SK-N-MC (cell line): ENCODE measurements at regions not wholly inside any gene's neighbourhood (a gene's known extent, or its start where the extent isn't known, plus 50 kb on each side); places are given as distances from the start of the nearest gene placed in this dataset.
"Not testable (repeated sequence)": the region's sequence is repeated elsewhere in the genome, so short reads cannot be mapped to it uniquely, and the experiment has no call there.

Source experiments
- EZH2 ChIP-seq: fragments of 200-600 bp; sonication (generic); IDR thresholded peaks from one replicate; pipeline ENCODE4 v1.6.1; 2017; ENCODE audit warnings: antibody characterized with exemption
- FOXP2 ChIP-seq: optimal IDR thresholded peaks from 2 replicates; pipeline ENCODE3; 2011; ENCODE audit warnings: mild to moderate bottlenecking, moderate library complexity; ENCODE audit not compliant: insufficient read depth; ENCODE audit errors: extremely low read length, control extremely low read depth
- POLR2AphosphoS5 ChIP-seq: IDR thresholded peaks from 2 replicates; pipeline ENCODE4 v1.6.1; 2012; ENCODE audit warnings: mild to moderate bottlenecking, low read depth, low read length, borderline replicate concordance

GRCh38 chr2:131922854-131923253 lies 238.9 kb downstream of the ANKRD30BL start:
- TF ChIP-seq POLR2AphosphoS5, FOXP2, EZH2: not testable (repeated sequence)
